ENCODE measurements at regions not wholly inside any gene's neighbourhood (a gene's known extent, or its start where the extent isn't known, plus 50 kb on each side); places are given as distances from the start of the nearest gene placed in this dataset.

- Histone ChIP-seq H3K27ac (no peak overlapping the region), H3K27me3 (ENCODE audit: low read depth) (no peaks in the 10 kb centered on the region), H3K9me3 (no peaks in the 10 kb centered on the region), H3K4me3 (no peak overlapping the region), H3K4me1 (no peaks in the 10 kb centered on the region), H3K36me3 (no peaks in the 10 kb centered on the region)
- TF ChIP-seq CTCF (IDR thresholded peaks at IDR 0.05): no peak
- DNase-seq (no peak), ATAC-seq (no peak)
- intact Hi-C loops (cut with DNase I): no loop called here
These were observed 793.9 kb upstream of the PCDH9 start for GRCh38 chr13:68023838-68024581.

GRCh38 chr13:68019901-68020300 is 789.8 kb upstream of the PCDH9 start:
- H3K27me3 ChIP-seq (ENCODE audit: low read depth): no peaks in the 10 kb centered on the region
- H3K27ac ChIP-seq: no peak overlapping the region
- no peak overlapping the region for H3K4me3 ChIP-seq
- intact Hi-C loops (cut with DNase I): no loop called here
- no peaks in the 10 kb centered on the region for H3K4me1 ChIP-seq
- H3K36me3 ChIP-seq: no peaks in the 10 kb centered on the region
- ATAC-seq (no peak), DNase-seq (no peak)
- no peak for TF ChIP-seq CTCF (IDR thresholded peaks at IDR 0.05)
- H3K9me3 ChIP-seq: no peaks in the 10 kb centered on the region

GRCh38 chr13:68009546-68009945 is 779.4 kb upstream of the PCDH9 start:
- no peaks in the 10 kb centered on the region for H3K9me3 ChIP-seq
- no peak for TF ChIP-seq CTCF (IDR thresholded peaks at IDR 0.05)
- no peaks in the 10 kb centered on the region for H3K4me1 ChIP-seq
- no peak overlapping the region for H3K27ac ChIP-seq
- intact Hi-C loops (cut with DNase I): no loop called here
- H3K27me3 ChIP-seq (ENCODE audit: low read depth): no peaks in the 10 kb centered on the region
- ATAC-seq (no peak), DNase-seq (no peak)
- H3K4me3 ChIP-seq: no peak overlapping the region
- H3K36me3 ChIP-seq: no peaks in the 10 kb centered on the region

- no peak overlapping the region for H3K4me3 ChIP-seq
- no peak for DNase-seq
- H3K36me3 ChIP-seq: no peaks in the 10 kb centered on the region
- H3K9me3 ChIP-seq: no peaks in the 10 kb centered on the region
- H3K4me1 ChIP-seq: no peaks in the 10 kb centered on the region
- no peak for ATAC-seq
- H3K27ac ChIP-seq: no peak overlapping the region
- intact Hi-C loops (cut with DNase I): no loop called here
- no peaks in the 10 kb centered on the region for H3K27me3 ChIP-seq (ENCODE audit: low read depth)
- no peak for TF ChIP-seq CTCF (IDR thresholded peaks at IDR 0.05)
These were observed 777.4 kb upstream of the PCDH9 start for GRCh38 chr13:68007576-68007975.

- ATAC-seq: no peak
- H3K27ac ChIP-seq: no peak overlapping the region
- no peak for TF ChIP-seq CTCF (IDR thresholded peaks at IDR 0.05)
- no peaks in the 10 kb centered on the region for H3K4me1 ChIP-seq
- intact Hi-C loops (cut with DNase I): no loop called here
- no peaks in the 10 kb centered on the region for H3K36me3 ChIP-seq
- H3K4me3 ChIP-seq: no peak overlapping the region
- no peaks in the 10 kb centered on the region for H3K9me3 ChIP-seq
- no peaks in the 10 kb centered on the region for H3K27me3 ChIP-seq (ENCODE audit: low read depth)
- no peak for DNase-seq
These were observed 766.0 kb upstream of the PCDH9 start for GRCh38 chr13:67996101-67996500.

Measured in lower lobe of right lung (tissue), 2 donors.